ENCODE measurements at regions not wholly inside any gene's neighbourhood (a gene's known extent, or its start where the extent isn't known, plus 50 kb on each side); places are given as distances from the start of the nearest gene placed in this dataset.

GRCh38 chr12:61646639-61647038 is 613.6 kb upstream of the USP15 start (continued):
- TF ChIP-seq ZNF740 (CRISPR knock-in tag; IDR thresholded peaks at IDR 0.05) (no peak), ZNF740 (tag; IDR thresholded peaks at IDR 0.05) (no peak), NFE2L1 (tag; IDR thresholded peaks at IDR 0.05; ENCODE audit: borderline replicate concordance, low read depth) (no peak), SMAD4 (CRISPR knock-in tag; conservative IDR thresholded peaks at IDR 0.05) (no peak), SRSF1 (IDR thresholded peaks at IDR 0.05; ENCODE audit: low read depth, low read length) (no peak), ZNF12 (CRISPR knock-in tag; IDR thresholded peaks at IDR 0.05) (no peak), EP300 (IDR thresholded peaks at IDR 0.05; ENCODE audit: low read length) (no peak), ZNF699 (CRISPR knock-in tag; IDR thresholded peaks at IDR 0.05; ENCODE audit: insufficient replicate concordance) (no peak), ETV6 (IDR thresholded peaks at IDR 0.05; ENCODE audit: borderline replicate concordance in 1 of 2, low read depth in 2 of 2, low read length in 1 of 2) (no peak), ETV6 (CRISPR knock-in tag; IDR thresholded peaks at IDR 0.05; ENCODE audit: borderline replicate concordance) (no peak), STAT5A (IDR thresholded peaks at IDR 0.05; ENCODE audit: borderline replicate concordance, low read length) (no peak), SAFB (IDR thresholded peaks at IDR 0.05; ENCODE audit: borderline replicate concordance, low read depth, low read length) (no peak)

DNA sequence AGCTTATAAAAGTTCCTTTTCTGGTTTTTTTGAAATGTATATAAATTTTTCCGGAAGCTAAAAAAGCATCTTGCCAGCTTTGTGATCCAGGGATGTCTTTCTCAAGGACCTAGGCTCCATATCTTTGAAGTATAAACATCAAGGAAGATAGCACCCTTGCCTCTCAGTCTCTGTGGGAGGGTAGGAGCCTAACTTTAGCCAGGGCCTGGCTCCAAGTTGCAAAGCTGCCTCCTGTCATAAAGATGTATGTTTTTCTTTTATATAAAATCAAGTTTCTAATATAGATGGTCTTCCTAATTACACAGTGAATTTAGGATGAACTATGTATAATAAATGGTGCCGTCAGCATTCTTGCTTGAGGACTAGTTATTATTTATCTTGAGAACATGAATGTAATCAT is 612.6 kb upstream of the USP15 start:
- 0% methylated on average over 2 of the region's 2 CpGs for WGBS (ENCODE audit: insufficient coverage, low coverage, missing lambda C conversion rate)
- ChIA-PET CTCF (ENCODE audit: low intra/inter-chr PET ratio) (no interaction called here), POLR2A (no interaction called here)
- Histone ChIP-seq H3K79me2 (ENCODE audit: control insufficient read depth, insufficient read depth, low read length) (no peaks in the 10 kb centered on the region), H4K20me1 (replicated peaks; ENCODE audit: control insufficient read depth, insufficient read depth, low read length) (no peaks in the 10 kb centered on the region), H3K9ac (ENCODE audit: insufficient read depth in 1 of 2, low read depth in 2 of 2, low read length in 2 of 2) (no peak overlapping the region), H3K4me2 (ENCODE audit: insufficient read depth, low read length) (no peak overlapping the region), H3K9me3 (replicated peaks; ENCODE audit: control insufficient read depth, insufficient read depth, low read depth, low read length) (no peaks in the 10 kb centered on the region), H3K27me3 (ENCODE audit: control insufficient read depth in 2 of 2, insufficient read depth in 2 of 2, low read length in 2 of 2) (no peaks in the 10 kb centered on the region), H3K4me3 (no peak overlapping the region), H3K4me1 (replicated peaks in 1 of 2; ENCODE audit: control insufficient read depth in 2 of 2, insufficient read depth in 2 of 2, low read length in 2 of 2) (no peaks in the 10 kb centered on the region), H2AFZ (ENCODE audit: low read depth, low read length) (no peak overlapping the region), H3K36me3 (ENCODE audit: control insufficient read depth, insufficient read depth, low read length) (no peaks in the 10 kb centered on the region), H3K27ac (ENCODE audit: extremely low read depth, low read depth, low read length) (no peak overlapping the region), H3K9me1 (ENCODE audit: control insufficient read depth, insufficient read depth, low read length) (no peaks in the 10 kb centered on the region)
- intact Hi-C loops (cut with micrococcal nuclease): no loop called here
- DNase-seq (ENCODE audit: extremely low read depth in 1 of 4, low spot score in 3 of 4): no peak
- no peak for ATAC-seq
- BruUV-seq (replicated peaks): no TSS peak
- FAIRE-seq: no peak
- in situ Hi-C loops (cut with MboI): no loop called here
- TF ChIP-seq EP400 (IDR thresholded peaks at IDR 0.05) (no peak), MECOM (CRISPR knock-in tag; IDR thresholded peaks at IDR 0.05) (no peak), RREB1 (CRISPR knock-in tag; IDR thresholded peaks at IDR 0.05) (no peak), PREB (CRISPR knock-in tag; IDR thresholded peaks at IDR 0.05) (no peak)

All from K562 (cell line).